ENCODE measurements at regions not wholly inside any gene's neighbourhood (a gene's known extent, or its start where the extent isn't known, plus 50 kb on each side); places are given as distances from the start of the nearest gene placed in this dataset.

- Histone ChIP-seq H3K9me3 (ENCODE audit: low read length) (no peaks in the 10 kb centered on the region), H3K4me3 (ENCODE audit: low read depth, low read length, poor library complexity, severe bottlenecking) (no peak overlapping the region), H3K9me2 (ENCODE audit: insufficient read depth, low read length) (no peaks in the 10 kb centered on the region), H3K79me2 (ENCODE audit: insufficient read depth, low read depth, low read length) (no peaks in the 10 kb centered on the region), H2AFZ (ENCODE audit: low read length) (no peak overlapping the region), H4K20me1 (ENCODE audit: insufficient read depth, low read length) (no peaks in the 10 kb centered on the region), H3K4me2 (ENCODE audit: low read length) (no peak overlapping the region), H3K27ac (ENCODE audit: low read depth, low read length, poor library complexity, severe bottlenecking) (no peak overlapping the region), H3K4me1 (ENCODE audit: insufficient read depth, low read length, poor library complexity, severe bottlenecking) (no peaks in the 10 kb centered on the region), H3K36me3 (ENCODE audit: insufficient read depth, low read length) (no peaks in the 10 kb centered on the region)
- no peak for TF ChIP-seq CTCF (conservative IDR thresholded peaks at IDR 0.05; ENCODE audit: low read length)
- TF ChIP-seq EZH2phosphoT487 (IDR thresholded peaks at IDR 0.05; ENCODE audit: borderline replicate concordance, low read depth, low read length) = no peak
- intact Hi-C loops (cut with micrococcal nuclease; ENCODE audit: unreplicated experiment) = no loop called here
- no peak for DNase-seq (ENCODE audit: low spot score)
- POLR2A ChIA-PET = no interaction called here
- no TSS peak for BruUV-seq (replicated peaks)
- CTCF ChIA-PET (ENCODE audit: unreplicated experiment) = no interaction called here
Measured at GRCh38 chr1:208803011-208803811, 559.0 kb upstream of the PLXNA2 start.

- no peaks in the 10 kb centered on the region for H3K36me3 ChIP-seq (ENCODE audit: insufficient read depth, low read length)
- intact Hi-C loops (cut with micrococcal nuclease; ENCODE audit: unreplicated experiment) = no loop called here
- H4K20me1 ChIP-seq (ENCODE audit: insufficient read depth, low read length) = no peaks in the 10 kb centered on the region
- H2AFZ ChIP-seq (ENCODE audit: low read length) = no peak overlapping the region
- H3K4me3 ChIP-seq (ENCODE audit: low read depth, low read length, poor library complexity, severe bottlenecking) = no peak overlapping the region
- H3K27ac ChIP-seq (ENCODE audit: low read depth, low read length, poor library complexity, severe bottlenecking) = no peak overlapping the region
- no peaks in the 10 kb centered on the region for H3K4me1 ChIP-seq (ENCODE audit: insufficient read depth, low read length, poor library complexity, severe bottlenecking)
- TF ChIP-seq CTCF (conservative IDR thresholded peaks at IDR 0.05; ENCODE audit: low read length) (no peak), EZH2phosphoT487 (IDR thresholded peaks at IDR 0.05; ENCODE audit: borderline replicate concordance, low read depth, low read length) (no peak)
- no peak overlapping the region for H3K4me2 ChIP-seq (ENCODE audit: low read length)
- no peak for DNase-seq (ENCODE audit: low spot score)
- no TSS peak for BruUV-seq (replicated peaks)
- ChIA-PET POLR2A (interaction anchor here (0.7 kb wide), 1 partner anchor 120 kb away, joined by 3 read pairs; no protein-coding TSS in a partner anchor), CTCF (ENCODE audit: unreplicated experiment) (no interaction called here)
- H3K79me2 ChIP-seq (ENCODE audit: insufficient read depth, low read depth, low read length) = no peaks in the 10 kb centered on the region
- H3K9me3 ChIP-seq (ENCODE audit: low read length) = no peaks in the 10 kb centered on the region
- H3K9me2 ChIP-seq (ENCODE audit: insufficient read depth, low read length) = no peaks in the 10 kb centered on the region
Measured at GRCh38 chr1:208807446-208808127, 563.4 kb upstream of the PLXNA2 start.

- BruUV-seq (replicated peaks) = no TSS peak
- H2AFZ ChIP-seq (ENCODE audit: low read length) = no peak overlapping the region
- no peak overlapping the region for H3K4me3 ChIP-seq (ENCODE audit: low read depth, low read length, poor library complexity, severe bottlenecking)
- no peaks in the 10 kb centered on the region for H3K9me2 ChIP-seq (ENCODE audit: insufficient read depth, low read length)
- no peak overlapping the region for H3K27ac ChIP-seq (ENCODE audit: low read depth, low read length, poor library complexity, severe bottlenecking)
- intact Hi-C loops (cut with micrococcal nuclease; ENCODE audit: unreplicated experiment) = no loop called here
- H3K79me2 ChIP-seq (ENCODE audit: insufficient read depth, low read depth, low read length) = no peaks in the 10 kb centered on the region
- TF ChIP-seq EZH2phosphoT487 (IDR thresholded peaks at IDR 0.05; ENCODE audit: borderline replicate concordance, low read depth, low read length) (no peak), CTCF (conservative IDR thresholded peaks at IDR 0.05; ENCODE audit: low read length) (no peak)
- POLR2A ChIA-PET = interaction anchor here (0.6 to 0.7 kb wide), 2 partner anchors 120 to 482 kb away, joined by 3 read pairs; no protein-coding TSS in a partner anchor
- no peaks in the 10 kb centered on the region for H3K36me3 ChIP-seq (ENCODE audit: insufficient read depth, low read length)
- DNase-seq (ENCODE audit: low spot score) = no peak
- H3K4me1 ChIP-seq (ENCODE audit: insufficient read depth, low read length, poor library complexity, severe bottlenecking) = no peaks in the 10 kb centered on the region
- H3K4me2 ChIP-seq (ENCODE audit: low read length) = no peak overlapping the region
- H4K20me1 ChIP-seq (ENCODE audit: insufficient read depth, low read length) = no peaks in the 10 kb centered on the region
- no peaks in the 10 kb centered on the region for H3K9me3 ChIP-seq (ENCODE audit: low read length)
- CTCF ChIA-PET (ENCODE audit: unreplicated experiment) = no interaction called here
Measured at GRCh38 chr1:208808301-208808700, 564.1 kb upstream of the PLXNA2 start.
